ENCODE measurements at regions not wholly inside any gene's neighbourhood (a gene's known extent, or its start where the extent isn't known, plus 50 kb on each side); places are given as distances from the start of the nearest gene placed in this dataset.

DNA sequence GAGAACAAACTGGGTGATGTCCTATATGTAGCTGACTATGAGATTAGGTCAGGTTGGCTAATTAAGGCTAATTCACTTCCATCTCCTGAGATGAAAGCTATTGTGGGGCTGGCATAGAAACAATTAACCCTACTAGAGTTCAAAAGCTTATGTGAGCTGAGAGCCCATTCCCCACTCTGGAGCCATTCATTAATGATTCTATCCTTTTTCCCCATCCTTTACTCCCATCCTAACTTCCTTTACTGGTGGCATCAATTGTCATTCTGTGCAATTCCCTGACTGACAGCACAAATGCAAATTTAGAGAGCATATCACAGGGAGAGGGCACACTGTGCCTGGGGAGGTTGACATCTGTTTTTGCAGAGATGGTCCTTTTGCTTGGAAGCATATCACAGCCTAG, 103.9 kb downstream of the URB2 start:
- TF ChIP-seq, protein P1, sequence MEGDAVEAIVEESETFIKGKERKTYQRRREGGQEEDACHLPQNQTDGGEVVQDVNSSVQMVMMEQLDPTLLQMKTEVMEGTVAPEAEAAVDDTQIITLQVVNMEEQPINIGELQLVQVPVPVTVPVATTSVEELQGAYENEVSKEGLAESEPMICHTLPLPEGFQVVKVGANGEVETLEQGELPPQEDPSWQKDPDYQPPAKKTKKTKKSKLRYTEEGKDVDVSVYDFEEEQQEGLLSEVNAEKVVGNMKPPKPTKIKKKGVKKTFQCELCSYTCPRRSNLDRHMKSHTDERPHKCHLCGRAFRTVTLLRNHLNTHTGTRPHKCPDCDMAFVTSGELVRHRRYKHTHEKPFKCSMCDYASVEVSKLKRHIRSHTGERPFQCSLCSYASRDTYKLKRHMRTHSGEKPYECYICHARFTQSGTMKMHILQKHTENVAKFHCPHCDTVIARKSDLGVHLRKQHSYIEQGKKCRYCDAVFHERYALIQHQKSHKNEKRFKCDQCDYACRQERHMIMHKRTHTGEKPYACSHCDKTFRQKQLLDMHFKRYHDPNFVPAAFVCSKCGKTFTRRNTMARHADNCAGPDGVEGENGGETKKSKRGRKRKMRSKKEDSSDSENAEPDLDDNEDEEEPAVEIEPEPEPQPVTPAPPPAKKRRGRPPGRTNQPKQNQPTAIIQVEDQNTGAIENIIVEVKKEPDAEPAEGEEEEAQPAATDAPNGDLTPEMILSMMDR (tag by site-specific recombination; IDR thresholded peaks at IDR 0.05) = no peak
- TF ChIP-seq, protein P2, sequence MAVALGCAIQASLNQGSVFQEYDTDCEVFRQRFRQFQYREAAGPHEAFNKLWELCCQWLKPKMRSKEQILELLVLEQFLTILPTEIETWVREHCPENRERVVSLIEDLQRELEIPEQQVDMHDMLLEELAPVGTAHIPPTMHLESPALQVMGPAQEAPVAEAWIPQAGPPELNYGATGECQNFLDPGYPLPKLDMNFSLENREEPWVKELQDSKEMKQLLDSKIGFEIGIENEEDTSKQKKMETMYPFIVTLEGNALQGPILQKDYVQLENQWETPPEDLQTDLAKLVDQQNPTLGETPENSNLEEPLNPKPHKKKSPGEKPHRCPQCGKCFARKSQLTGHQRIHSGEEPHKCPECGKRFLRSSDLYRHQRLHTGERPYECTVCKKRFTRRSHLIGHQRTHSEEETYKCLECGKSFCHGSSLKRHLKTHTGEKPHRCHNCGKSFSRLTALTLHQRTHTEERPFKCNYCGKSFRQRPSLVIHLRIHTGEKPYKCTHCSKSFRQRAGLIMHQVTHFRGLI (tag by site-specific recombination; IDR thresholded peaks at IDR 0.05) = no peak
- TF ChIP-seq ZSCAN23 (tag by site-specific recombination; IDR thresholded peaks at IDR 0.05) = no peak
- TF ChIP-seq ZNF239 (tag by site-specific recombination; IDR thresholded peaks at IDR 0.05) = no peak
- no peak for TF ChIP-seq ZNF274 (IDR thresholded peaks at IDR 0.05; ENCODE audit: low read length)
- no peak for TF ChIP-seq ZNF274 (tag by site-specific recombination; IDR thresholded peaks at IDR 0.05; ENCODE audit: borderline replicate concordance)
- no peak for TF ChIP-seq YY1 (tag by site-specific recombination; IDR thresholded peaks at IDR 0.05)
- TF ChIP-seq, protein P3, sequence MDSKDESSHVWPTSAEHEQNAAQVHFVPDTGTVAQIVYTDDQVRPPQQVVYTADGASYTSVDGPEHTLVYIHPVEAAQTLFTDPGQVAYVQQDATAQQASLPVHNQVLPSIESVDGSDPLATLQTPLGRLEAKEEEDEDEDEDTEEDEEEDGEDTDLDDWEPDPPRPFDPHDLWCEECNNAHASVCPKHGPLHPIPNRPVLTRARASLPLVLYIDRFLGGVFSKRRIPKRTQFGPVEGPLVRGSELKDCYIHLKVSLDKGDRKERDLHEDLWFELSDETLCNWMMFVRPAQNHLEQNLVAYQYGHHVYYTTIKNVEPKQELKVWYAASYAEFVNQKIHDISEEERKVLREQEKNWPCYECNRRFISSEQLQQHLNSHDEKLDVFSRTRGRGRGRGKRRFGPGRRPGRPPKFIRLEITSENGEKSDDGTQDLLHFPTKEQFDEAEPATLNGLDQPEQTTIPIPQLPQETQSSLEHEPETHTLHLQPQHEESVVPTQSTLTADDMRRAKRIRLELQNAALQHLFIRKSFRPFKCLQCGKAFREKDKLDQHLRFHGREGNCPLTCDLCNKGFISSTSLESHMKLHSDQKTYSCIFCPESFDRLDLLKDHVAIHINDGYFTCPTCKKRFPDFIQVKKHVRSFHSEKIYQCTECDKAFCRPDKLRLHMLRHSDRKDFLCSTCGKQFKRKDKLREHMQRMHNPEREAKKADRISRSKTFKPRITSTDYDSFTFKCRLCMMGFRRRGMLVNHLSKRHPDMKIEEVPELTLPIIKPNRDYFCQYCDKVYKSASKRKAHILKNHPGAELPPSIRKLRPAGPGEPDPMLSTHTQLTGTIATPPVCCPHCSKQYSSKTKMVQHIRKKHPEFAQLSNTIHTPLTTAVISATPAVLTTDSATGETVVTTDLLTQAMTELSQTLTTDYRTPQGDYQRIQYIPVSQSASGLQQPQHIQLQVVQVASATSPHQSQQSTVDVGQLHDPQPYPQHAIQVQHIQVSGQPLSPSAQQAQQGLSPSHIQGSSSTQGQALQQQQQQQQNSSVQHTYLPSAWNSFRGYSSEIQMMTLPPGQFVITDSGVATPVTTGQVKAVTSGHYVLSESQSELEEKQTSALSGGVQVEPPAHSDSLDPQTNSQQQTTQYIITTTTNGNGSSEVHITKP (tag by site-specific recombination; IDR thresholded peaks at IDR 0.05) = no peak
- TF ChIP-seq ZNF621 (tag by site-specific recombination; IDR thresholded peaks at IDR 0.05) = no peak
- TF ChIP-seq ZBTB17 (tag by site-specific recombination; IDR thresholded peaks at IDR 0.05) = no peak
- TF ChIP-seq ZNF660 (tag by site-specific recombination; IDR thresholded peaks at IDR 0.05) = no peak
- TF ChIP-seq, protein P4, sequence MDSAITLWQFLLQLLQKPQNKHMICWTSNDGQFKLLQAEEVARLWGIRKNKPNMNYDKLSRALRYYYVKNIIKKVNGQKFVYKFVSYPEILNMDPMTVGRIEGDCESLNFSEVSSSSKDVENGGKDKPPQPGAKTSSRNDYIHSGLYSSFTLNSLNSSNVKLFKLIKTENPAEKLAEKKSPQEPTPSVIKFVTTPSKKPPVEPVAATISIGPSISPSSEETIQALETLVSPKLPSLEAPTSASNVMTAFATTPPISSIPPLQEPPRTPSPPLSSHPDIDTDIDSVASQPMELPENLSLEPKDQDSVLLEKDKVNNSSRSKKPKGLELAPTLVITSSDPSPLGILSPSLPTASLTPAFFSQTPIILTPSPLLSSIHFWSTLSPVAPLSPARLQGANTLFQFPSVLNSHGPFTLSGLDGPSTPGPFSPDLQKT (IDR thresholded peaks at IDR 0.05; ENCODE audit: borderline replicate concordance, low read depth, low read length) = no peak
- TF ChIP-seq, protein P5, sequence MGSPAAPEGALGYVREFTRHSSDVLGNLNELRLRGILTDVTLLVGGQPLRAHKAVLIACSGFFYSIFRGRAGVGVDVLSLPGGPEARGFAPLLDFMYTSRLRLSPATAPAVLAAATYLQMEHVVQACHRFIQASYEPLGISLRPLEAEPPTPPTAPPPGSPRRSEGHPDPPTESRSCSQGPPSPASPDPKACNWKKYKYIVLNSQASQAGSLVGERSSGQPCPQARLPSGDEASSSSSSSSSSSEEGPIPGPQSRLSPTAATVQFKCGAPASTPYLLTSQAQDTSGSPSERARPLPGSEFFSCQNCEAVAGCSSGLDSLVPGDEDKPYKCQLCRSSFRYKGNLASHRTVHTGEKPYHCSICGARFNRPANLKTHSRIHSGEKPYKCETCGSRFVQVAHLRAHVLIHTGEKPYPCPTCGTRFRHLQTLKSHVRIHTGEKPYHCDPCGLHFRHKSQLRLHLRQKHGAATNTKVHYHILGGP (tag by site-specific recombination; IDR thresholded peaks at IDR 0.05) = no peak
- no peak for TF ChIP-seq ZNF324 (tag by site-specific recombination; IDR thresholded peaks at IDR 0.05)

Measured in HEK293 (cell line).